Glutamatergic neuron (in vitro differentiated cells): ENCODE measurements at regions not wholly inside any gene's neighbourhood (a gene's known extent, or its start where the extent isn't known, plus 50 kb on each side); places are given as distances from the start of the nearest gene placed in this dataset.

Source experiments
- DNase-seq: peaks from one replicate; pipeline ENCODE4 v3.0.0; 2022
- H3K27ac Mint-ChIP-seq: one replicate; pipeline ENCODE4 v1.8.0; 2020; ENCODE audit warnings: mild to moderate bottlenecking, mixed read lengths, inconsistent platforms; ENCODE audit not compliant: unreplicated experiment
- H3K27me3 Mint-ChIP-seq: one replicate; pipeline ENCODE4 v1.8.0; 2020; ENCODE audit warnings: mild to moderate bottlenecking, moderate library complexity, mixed read lengths, inconsistent platforms; ENCODE audit not compliant: unreplicated experiment
- H3K36me3 Mint-ChIP-seq: one replicate; pipeline ENCODE4 v1.8.0; 2020; ENCODE audit warnings: mild to moderate bottlenecking, mixed read lengths, inconsistent platforms; ENCODE audit not compliant: unreplicated experiment
- H3K4me1 Mint-ChIP-seq: one replicate; pipeline ENCODE4 v1.8.0; 2020; ENCODE audit warnings: mild to moderate bottlenecking, low read depth, mixed read lengths, inconsistent platforms; ENCODE audit not compliant: unreplicated experiment
- H3K4me3 Mint-ChIP-seq: one replicate; pipeline ENCODE4 v1.8.0; 2020; ENCODE audit warnings: mild to moderate bottlenecking, mixed read lengths, inconsistent platforms; ENCODE audit not compliant: unreplicated experiment
- H3K9me3 Mint-ChIP-seq: one replicate; pipeline ENCODE4 v1.8.0; 2020; ENCODE audit warnings: mild to moderate bottlenecking, moderate library complexity, mixed read lengths, inconsistent platforms; ENCODE audit not compliant: unreplicated experiment
- CTCF ChIP-seq: fragments of 200-600 bp; sonication (generic); IDR thresholded peaks from one replicate; pipeline ENCODE4 v1.5.0; 2021; ENCODE audit not compliant: partially characterized antibody, unreplicated experiment

GRCh38 chr13:50459046-50459445, 384.4 kb downstream of the DLEU7 start:
- Mint-ChIP-seq H3K36me3 (no peaks in the 10 kb centered on the region), H3K4me1 (no peaks in the 10 kb centered on the region), H3K9me3 (no peaks in the 10 kb centered on the region), H3K4me3 (no peak overlapping the region), H3K27ac (no peak overlapping the region), H3K27me3 (no peaks in the 10 kb centered on the region)
- no peak for TF ChIP-seq CTCF
- no peak for DNase-seq

DNA sequence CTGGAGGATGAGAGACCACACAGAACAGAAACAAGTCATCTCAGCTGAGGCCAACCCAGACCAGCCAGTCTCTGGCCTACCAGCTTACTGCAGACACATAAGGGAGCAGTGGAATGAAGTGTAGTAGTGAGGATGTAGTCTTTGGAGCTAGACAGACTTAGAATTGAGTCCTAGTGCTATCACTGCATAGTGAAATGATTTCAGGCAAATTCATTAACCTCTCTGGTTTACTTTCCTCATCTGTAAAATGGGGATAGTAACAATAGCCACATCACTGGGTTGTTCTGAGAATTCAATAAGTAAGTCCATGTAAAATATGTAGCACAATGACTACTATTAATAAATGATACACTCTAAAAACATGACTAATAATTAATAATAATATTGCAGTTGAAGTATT, 383.8 kb downstream of the DLEU7 start:
- Mint-ChIP-seq H3K4me1 (no peaks in the 10 kb centered on the region), H3K36me3 (no peaks in the 10 kb centered on the region), H3K4me3 (no peak overlapping the region), H3K9me3 (no peaks in the 10 kb centered on the region), H3K27ac (no peak overlapping the region), H3K27me3 (no peaks in the 10 kb centered on the region)
- DNase-seq, result no peak
- no peak for TF ChIP-seq CTCF

DNA sequence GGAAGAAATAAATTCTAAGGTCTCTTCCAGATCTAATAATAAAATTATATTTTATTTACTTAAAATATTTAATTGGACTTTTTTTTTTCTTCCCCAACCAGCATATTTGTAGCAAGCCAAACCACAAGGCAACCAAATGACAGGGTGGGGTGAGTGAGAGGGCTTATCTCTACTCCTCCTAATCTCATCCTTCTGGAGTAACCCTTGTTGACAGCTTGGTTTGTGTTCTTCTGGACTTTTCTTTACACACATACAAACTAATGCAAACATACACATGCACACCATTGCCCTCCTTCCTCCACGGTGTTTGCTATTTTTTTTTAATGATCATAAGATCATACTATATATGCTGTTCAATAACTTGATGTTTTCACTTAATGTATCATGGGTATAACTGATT, 383.1 kb downstream of the DLEU7 start:
- Mint-ChIP-seq H3K9me3 (no peaks in the 10 kb centered on the region), H3K4me3 (no peak overlapping the region), H3K4me1 (peaks cover 3% of the 10 kb centered on the region), H3K27ac (no peak overlapping the region), H3K36me3 (no peaks in the 10 kb centered on the region), H3K27me3 (no peaks in the 10 kb centered on the region)
- no peak for DNase-seq
- no peak for TF ChIP-seq CTCF

DNA sequence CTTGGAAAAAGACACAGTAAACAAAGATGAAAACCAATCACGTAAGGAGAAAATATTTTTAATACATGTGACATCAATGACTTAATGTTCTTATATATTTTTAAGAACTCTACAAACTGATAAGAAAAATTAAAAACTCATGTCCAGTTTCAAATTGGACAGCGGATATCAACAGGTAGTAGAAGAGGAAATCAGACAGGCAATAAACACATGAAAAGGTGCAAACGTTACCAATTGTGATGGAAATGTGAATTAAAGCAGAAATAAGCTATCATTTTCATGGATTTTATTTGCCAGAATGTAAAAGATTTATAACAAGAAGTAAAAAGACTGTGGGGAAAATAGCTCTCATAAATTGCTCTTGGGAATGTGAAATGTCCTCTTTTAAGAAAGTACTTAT, 382.3 kb downstream of the DLEU7 start:
- Mint-ChIP-seq H3K27ac (no peak overlapping the region), H3K9me3 (no peaks in the 10 kb centered on the region), H3K4me1 (peaks cover 6% of the 10 kb centered on the region), H3K4me3 (no peak overlapping the region), H3K27me3 (no peaks in the 10 kb centered on the region), H3K36me3 (no peaks in the 10 kb centered on the region)
- no peak for TF ChIP-seq CTCF
- no peak for DNase-seq

- peaks cover 6% of the 10 kb centered on the region for H3K4me1 Mint-ChIP-seq
- DNase-seq, result no peak
- TF ChIP-seq CTCF, result no peak
- H3K36me3 Mint-ChIP-seq, result no peaks in the 10 kb centered on the region
- no peaks in the 10 kb centered on the region for H3K9me3 Mint-ChIP-seq
- H3K4me3 Mint-ChIP-seq, result no peak overlapping the region
- H3K27ac Mint-ChIP-seq, result no peak overlapping the region
- no peaks in the 10 kb centered on the region for H3K27me3 Mint-ChIP-seq
Measured at GRCh38 chr13:50463719-50464118, 379.8 kb downstream of the DLEU7 start.
